IMR-90 (cell line): ENCODE measurements at regions not wholly inside any gene's neighbourhood (a gene's known extent, or its start where the extent isn't known, plus 50 kb on each side); places are given as distances from the start of the nearest gene placed in this dataset.

Experiments
- ATAC-seq: fragments of 200-7000 bp; cut with Tn5 transposase; 2 replicates; pipeline ENCODE4 v1.9.1; 2020; ENCODE audit warnings: low read depth, mild to moderate bottlenecking, moderate library complexity
- BruUV-seq: library from RNA; stranded (reverse); fragments of 400-500 nt; replicated peaks from 2 replicates; lab custom pipeline; 2021; lab: Mats Ljungman, UMichigan
- CTCF ChIA-PET: fragments of 300-600 bp; formaldehyde crosslinking; extraction: SDS; loops from one replicate; lab custom pipeline; 2021; ENCODE audit warnings: antibody characterized with exemption; lab: Yijun Ruan, JAX
- POLR2A ChIA-PET: fragments of 300-600 bp; sonication (Branson Sonifier 250); formaldehyde crosslinking; loops from one replicate; lab custom pipeline; 2022; ENCODE audit warnings: antibody characterized with exemption; ENCODE audit not compliant: unreplicated experiment; lab: Charles Lee
- DNase-seq: peaks from one replicate; pipeline ENCODE4 v3.0.0; 2013
- H2AFZ ChIP-seq: replicated peaks from 2 replicates; pipeline ENCODE3; 2013; ENCODE audit warnings: low read length, mild to moderate bottlenecking; ENCODE audit not compliant: poor library complexity
- H2AK5ac ChIP-seq: 2 replicates; pipeline ENCODE4 v1.6.1; 2013; ENCODE audit warnings: low read depth, low read length, inconsistent platforms
- H2AK9ac ChIP-seq: replicated peaks from 2 replicates; pipeline ENCODE3; 2013; ENCODE audit warnings: mild to moderate bottlenecking, low read depth, low read length, moderate library complexity; ENCODE audit not compliant: poor library complexity
- H2BK120ac ChIP-seq: 2 replicates; pipeline ENCODE4 v1.6.1; 2013; ENCODE audit warnings: low read depth, low read length, inconsistent platforms
- H2BK15ac ChIP-seq: 3 replicates; pipeline ENCODE4 v1.6.1; 2013; ENCODE audit warnings: low read depth, low read length, inconsistent platforms
- H2BK20ac ChIP-seq: 2 replicates; pipeline ENCODE4 v1.6.1; 2013; ENCODE audit warnings: low read depth, mild to moderate bottlenecking, inconsistent platforms, low read length, moderate library complexity
- H2BK5ac ChIP-seq: 2 replicates; pipeline ENCODE4 v1.6.1; 2013; ENCODE audit warnings: mild to moderate bottlenecking, low read depth, low read length, inconsistent platforms; ENCODE audit not compliant: poor library complexity, severe bottlenecking
- H3K14ac ChIP-seq: replicated peaks from 2 replicates; pipeline ENCODE4 v1.6.1; 2013; ENCODE audit warnings: low read depth, low read length, inconsistent platforms
- H3K18ac ChIP-seq: 2 replicates; pipeline ENCODE4 v1.6.1; 2013; ENCODE audit warnings: low read depth, low read length, control low read depth
- H3K23ac ChIP-seq: 2 replicates; pipeline ENCODE4 v1.6.1; 2013; ENCODE audit warnings: low read depth, low read length, inconsistent platforms
- H3K27ac ChIP-seq: 2 replicates; pipeline ENCODE4 v1.5.1; 2013; ENCODE audit warnings: mild to moderate bottlenecking, control low read depth, low read length; ENCODE audit not compliant: insufficient read depth
- H3K27me3 ChIP-seq: 2 replicates; pipeline ENCODE4 v1.6.1; 2013; ENCODE audit warnings: low read length; ENCODE audit not compliant: control insufficient read depth, insufficient read depth
- H3K36me3 ChIP-seq: 2 replicates; pipeline ENCODE4 v1.6.1; 2013; ENCODE audit warnings: low read length, mixed read lengths; ENCODE audit not compliant: control insufficient read depth, insufficient read depth
- H3K4ac ChIP-seq: 2 replicates; pipeline ENCODE4 v1.6.1; 2013; ENCODE audit warnings: low read depth, low read length, inconsistent platforms
- H3K4me1 ChIP-seq: 2 replicates; pipeline ENCODE4 v1.6.1; 2013; ENCODE audit warnings: low read length, mixed read lengths; ENCODE audit not compliant: control insufficient read depth, insufficient read depth
- H3K4me2 ChIP-seq: 2 replicates; pipeline ENCODE4 v1.6.1; 2013; ENCODE audit warnings: low read depth, mild to moderate bottlenecking, control low read depth, low read length, moderate library complexity
- H3K4me3 ChIP-seq: 2 replicates; pipeline ENCODE4 v1.5.1; 2013; ENCODE audit warnings: low read depth, mild to moderate bottlenecking, control low read depth, low read length, moderate library complexity; ENCODE audit not compliant: insufficient read depth
- H3K56ac ChIP-seq: 2 replicates; pipeline ENCODE4 v1.6.1; 2013; ENCODE audit warnings: low read length, inconsistent platforms; ENCODE audit not compliant: insufficient read depth; ENCODE audit errors: extremely low read depth
- H3K79me1 ChIP-seq, 2 experiments: 2 replicates each; pipeline ENCODE4 v1.6.1; 2013; ENCODE audit warnings: low read length in 2 of 2, inconsistent platforms in 1 of 2, low read depth in 1 of 2
- H3K9ac ChIP-seq: 2 replicates; pipeline ENCODE4 v1.6.1; 2013; ENCODE audit warnings: low read depth, low read length, control low read depth
- H3K9me1 ChIP-seq: 2 replicates; pipeline ENCODE4 v1.6.1; 2013; ENCODE audit warnings: low read length, inconsistent platforms; ENCODE audit not compliant: insufficient read depth
- H3K9me3 ChIP-seq: 2 replicates; pipeline ENCODE4 v1.6.1; 2013; ENCODE audit warnings: low read length; ENCODE audit not compliant: control insufficient read depth, insufficient read depth
- H4K20me1 ChIP-seq: 2 replicates; pipeline ENCODE4 v1.6.1; 2013; ENCODE audit warnings: low read length, inconsistent platforms; ENCODE audit not compliant: insufficient read depth
- H4K5ac ChIP-seq: 2 replicates; pipeline ENCODE4 v1.6.1; 2013; ENCODE audit warnings: mild to moderate bottlenecking, low read depth, low read length, control low read depth
- H4K8ac ChIP-seq, 2 experiments: 2 replicates each; pipeline ENCODE4 v1.6.1; 2013; ENCODE audit warnings: low read depth in 2 of 2, low read length in 2 of 2, control low read depth in 1 of 2, inconsistent platforms in 1 of 2
- H4K91ac ChIP-seq: 2 replicates; pipeline ENCODE4 v1.6.1; 2013; ENCODE audit warnings: low read depth, low read length, inconsistent platforms; ENCODE audit not compliant: insufficient read depth
- BHLHE40 ChIP-seq: fragments of 150-350 bp; IDR thresholded peaks from 2 replicates; pipeline ENCODE4 v1.6.1; 2016; ENCODE audit warnings: mild to moderate bottlenecking, low read depth, low read length
- CHD1 ChIP-seq: IDR thresholded peaks from 2 replicates; pipeline ENCODE4 v1.6.1; 2012; ENCODE audit warnings: low read depth, low read length, improper control_type of control experiment
- CTCF ChIP-seq: conservative IDR thresholded peaks from 2 replicates; pipeline ENCODE4 v1.5.1; 2012; ENCODE audit warnings: mild to moderate bottlenecking, low read depth, low read length, improper control_type of control experiment
- MAFK ChIP-seq: IDR thresholded peaks from 2 replicates; pipeline ENCODE4 v1.6.1; 2012; ENCODE audit warnings: low read depth, low read length, improper control_type of control experiment
- NFE2L2 ChIP-seq: fragments of 150-350 bp; IDR thresholded peaks from 2 replicates; pipeline ENCODE4 v1.6.1; 2016; ENCODE audit warnings: low read depth, mild to moderate bottlenecking, low read length
- POLR2A ChIP-seq: IDR thresholded peaks from 2 replicates; pipeline ENCODE4 v1.6.1; 2012; ENCODE audit warnings: mild to moderate bottlenecking, low read depth, low read length
- RAD21 ChIP-seq: IDR thresholded peaks from 2 replicates; pipeline ENCODE4 v1.6.1; 2012; ENCODE audit warnings: low read length, improper control_type of control experiment
- RFX5 ChIP-seq: IDR thresholded peaks from 2 replicates; pipeline ENCODE4 v1.8.0; 2012; ENCODE audit warnings: low read depth, mild to moderate bottlenecking, low read length, moderate library complexity
- USF2 ChIP-seq: fragments of 150-350 bp; IDR thresholded peaks from 2 replicates; pipeline ENCODE4 v1.6.1; 2017; ENCODE audit warnings: mild to moderate bottlenecking, antibody characterized with exemption, low read length, low read depth
- WGBS, 2 experiments: methylation state at CpG; one replicate each; pipeline versions ENCODE4 v1.1.5 to v1.1.7; 2013; ENCODE audit warnings: missing lambda C conversion rate in 2 of 2; ENCODE audit not compliant: insufficient read length in 1 of 2; ENCODE audit errors: extremely low coverage in 2 of 2; 5-methylcytosine and 5-hydroxymethylcytosine counted together
- dilution Hi-C: fragments of 300-500 bp; cut with HindIII; formaldehyde crosslinking; loops from one replicate; pipeline ENCODE4 v1.14.3; 2018; ENCODE audit warnings: low sequenced_read_pairs; ENCODE audit not compliant: unreplicated experiment
- in situ Hi-C: fragments of 300-500 bp; cut with MboI; formaldehyde crosslinking; loops from 3 replicates; pipeline ENCODE4 v1.14.3; 2019; ENCODE audit warnings: low sequenced_read_pairs, inconsistent platforms, mixed read lengths
- intact Hi-C: fragments of 100-400 bp; cut with micrococcal nuclease; formaldehyde crosslinking; loops from 2 replicates; pipeline ENCODE4 v1.10.0; 2022

GRCh38 chr17:79674506-79675412 is 56.0 kb upstream of the ENPP7 start:
- Histone ChIP-seq H3K4me2 (no peak overlapping the region), H2BK20ac (no peak overlapping the region), H4K5ac (no peak overlapping the region), H3K79me1 (no peaks in the 10 kb centered on the region), H3K27me3 (peaks cover 8% of the 10 kb centered on the region; the same call in 1 of the 2 replicates), H4K20me1 (no peaks in the 10 kb centered on the region), H2AK5ac (no peak overlapping the region), H3K9me3 (peaks cover 16% of the 10 kb centered on the region), H2BK15ac (no peak overlapping the region), H4K8ac (no peak overlapping the region), H3K4ac (no peak overlapping the region), H3K14ac (no peak overlapping the region), H3K18ac (no peak overlapping the region), H2BK120ac (no peak overlapping the region), H4K91ac (no peak overlapping the region), H2AK9ac (peak overlapping the region; percentile 50), H2BK5ac (no peak overlapping the region), H3K9me1 (no peaks in the 10 kb centered on the region), H3K27ac (no peak overlapping the region), H3K9ac (no peak overlapping the region), H3K56ac (no peak overlapping the region), H3K36me3 (no peaks in the 10 kb centered on the region), H3K4me3 (no peak overlapping the region), H3K4me1 (no peaks in the 10 kb centered on the region), H2AFZ (no peak overlapping the region), H3K23ac (no peak overlapping the region)
- WGBS, 2 experiments: 61% methylated on average over 3 of the region's 15 CpGs; no CpG with 5 or more reads in 1 of the 2 experiments
- BruUV-seq: no TSS peak
- no peak for DNase-seq
- intact Hi-C loops (no loop called here), in situ Hi-C loops (no loop called here), dilution Hi-C loops (no loop called here)
- TF ChIP-seq RAD21 (no peak), CTCF (no peak), CHD1 (no peak), POLR2A (no peak), USF2 (no peak), RFX5 (no peak), NFE2L2 (no peak), BHLHE40 (no peak), MAFK (no peak)
- CTCF ChIA-PET: no interaction called here
- POLR2A ChIA-PET: no interaction called here
- no peak for ATAC-seq
